Prostate gland (tissue), 2 donors: ENCODE measurements at regions not wholly inside any gene's neighbourhood (a gene's known extent, or its start where the extent isn't known, plus 50 kb on each side); places are given as distances from the start of the nearest gene placed in this dataset.

Experiments used
- CTCF ChIP-seq, 4 experiments: fragments of 200-600 bp in 2 of 4; fragments of 450-650 bp in 2 of 4; sonication (generic) in 2 of 4; IDR thresholded peaks; 1 replicate in 3 of 4; 2 replicates in 1 of 4; pipeline ENCODE4 v1.5.1; 2016 to 2019; ENCODE audit warnings: antibody characterized with exemption in 4 of 4, mild to moderate bottlenecking in 2 of 4, moderate library complexity in 2 of 4
- POLR2A ChIP-seq: fragments of 450-650 bp; IDR thresholded peaks from one replicate; pipeline ENCODE4 v1.6.1; 2016; ENCODE audit warnings: antibody characterized with exemption, mild to moderate bottlenecking

GRCh38 chr15:81520480-81520879 is 146.5 kb upstream of the TMC3 start:
- TF ChIP-seq POLR2A (no peak), CTCF (IDR thresholded peaks at IDR 0.05) (no peak)
